ENCODE measurements at regions not wholly inside any gene's neighbourhood (a gene's known extent, or its start where the extent isn't known, plus 50 kb on each side); places are given as distances from the start of the nearest gene placed in this dataset.

DNA sequence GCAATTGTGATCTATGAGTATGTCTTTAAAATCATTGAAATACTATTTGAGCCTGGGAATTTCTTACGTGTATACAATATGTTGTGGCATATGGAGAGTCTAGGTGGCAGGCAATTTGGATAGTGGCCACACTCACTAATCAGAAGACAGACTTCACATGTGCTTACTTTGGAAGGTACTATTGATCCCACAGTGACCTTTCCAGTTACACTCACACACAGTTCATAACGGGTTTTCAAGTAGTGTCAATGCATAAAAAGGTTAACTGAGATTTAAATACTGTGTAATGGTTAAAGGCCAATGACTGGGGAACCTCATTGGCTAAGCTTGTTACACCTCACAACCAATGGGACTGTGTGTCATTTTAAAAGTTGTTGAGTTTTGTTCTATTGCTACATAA lies 783.2 kb downstream of the RPA4 start:
- DNase-seq (ENCODE audit: low spot score): no peak

DNA sequence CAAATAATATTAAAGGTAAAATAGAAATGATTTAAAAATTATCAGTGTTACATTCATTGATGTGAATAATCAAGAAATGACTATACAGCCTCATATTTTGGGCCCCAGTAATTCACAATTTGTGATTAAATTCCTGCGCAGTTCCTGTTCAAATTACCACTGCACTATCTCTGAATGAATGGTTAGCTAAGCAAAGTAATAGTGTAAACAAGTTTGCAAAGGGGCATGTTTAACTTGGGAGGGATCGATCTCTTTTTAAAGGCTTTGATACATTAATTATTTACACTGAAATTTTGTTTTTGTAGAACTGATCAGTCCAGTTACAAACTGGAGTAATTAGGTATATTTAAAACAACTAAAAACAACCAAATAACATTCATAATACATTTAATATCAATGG lies 784.4 kb downstream of the RPA4 start:
- no peak for DNase-seq (ENCODE audit: low spot score)

DNA sequence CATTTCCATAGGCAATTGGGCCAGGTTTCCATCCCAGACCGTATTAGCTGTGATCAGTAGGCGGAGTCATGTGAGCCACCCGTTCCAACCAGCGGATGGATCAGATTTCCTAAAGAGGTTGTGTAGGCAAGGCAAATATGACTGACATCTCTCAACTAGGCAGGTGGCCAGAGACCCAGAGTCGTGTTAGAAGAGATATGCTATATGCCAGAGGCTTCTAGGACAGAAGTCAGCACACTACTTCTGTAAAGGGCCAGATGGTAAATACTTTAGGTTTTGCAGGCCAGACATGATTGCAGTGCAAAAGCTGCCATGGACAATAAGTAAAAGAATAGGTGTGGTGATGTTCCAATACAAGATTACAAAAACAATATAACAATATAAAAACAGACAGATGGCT lies 788.4 kb downstream of the RPA4 start:
- no peak for DNase-seq (ENCODE audit: low spot score)

DNA sequence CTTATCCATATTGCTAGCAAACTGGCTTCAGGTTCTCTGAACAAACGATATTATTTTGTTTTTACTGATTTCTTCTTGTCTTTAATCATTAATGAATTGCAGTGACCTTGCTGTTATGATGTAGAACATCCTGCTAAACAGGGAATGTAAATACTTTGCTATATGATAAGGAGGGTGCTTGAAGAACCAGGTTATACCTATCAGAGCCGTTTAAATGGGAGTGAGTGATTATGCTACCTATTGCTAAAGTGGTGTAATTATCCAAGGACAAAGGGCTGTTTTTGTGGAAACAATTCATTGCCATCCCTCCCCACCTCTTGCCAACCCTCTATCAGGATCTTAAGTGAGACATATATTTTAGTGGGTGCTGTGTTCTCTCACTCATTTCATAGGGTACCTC lies 788.9 kb downstream of the RPA4 start:
- no peak for DNase-seq (ENCODE audit: low spot score)

DNA sequence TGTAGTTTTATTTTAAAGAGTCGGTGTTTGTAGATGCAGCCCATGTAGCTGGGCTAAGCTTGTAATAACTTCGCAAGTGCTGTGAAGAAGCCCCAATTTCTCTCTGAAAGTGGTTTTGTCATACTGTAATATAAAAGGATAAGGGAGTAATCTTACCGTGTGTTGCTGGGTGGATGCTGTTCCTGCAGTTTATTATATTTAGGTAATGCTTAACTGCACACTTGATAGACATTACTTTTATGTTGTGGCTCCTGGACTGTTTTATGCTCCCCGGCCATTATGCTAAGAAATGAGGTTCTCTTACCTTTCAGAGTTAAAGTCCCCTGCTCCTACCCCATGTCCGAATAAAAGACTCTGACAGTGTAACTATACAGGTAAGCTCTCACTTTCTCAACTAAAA lies 789.4 kb downstream of the RPA4 start:
- DNase-seq (ENCODE audit: low spot score): no peak

DNA sequence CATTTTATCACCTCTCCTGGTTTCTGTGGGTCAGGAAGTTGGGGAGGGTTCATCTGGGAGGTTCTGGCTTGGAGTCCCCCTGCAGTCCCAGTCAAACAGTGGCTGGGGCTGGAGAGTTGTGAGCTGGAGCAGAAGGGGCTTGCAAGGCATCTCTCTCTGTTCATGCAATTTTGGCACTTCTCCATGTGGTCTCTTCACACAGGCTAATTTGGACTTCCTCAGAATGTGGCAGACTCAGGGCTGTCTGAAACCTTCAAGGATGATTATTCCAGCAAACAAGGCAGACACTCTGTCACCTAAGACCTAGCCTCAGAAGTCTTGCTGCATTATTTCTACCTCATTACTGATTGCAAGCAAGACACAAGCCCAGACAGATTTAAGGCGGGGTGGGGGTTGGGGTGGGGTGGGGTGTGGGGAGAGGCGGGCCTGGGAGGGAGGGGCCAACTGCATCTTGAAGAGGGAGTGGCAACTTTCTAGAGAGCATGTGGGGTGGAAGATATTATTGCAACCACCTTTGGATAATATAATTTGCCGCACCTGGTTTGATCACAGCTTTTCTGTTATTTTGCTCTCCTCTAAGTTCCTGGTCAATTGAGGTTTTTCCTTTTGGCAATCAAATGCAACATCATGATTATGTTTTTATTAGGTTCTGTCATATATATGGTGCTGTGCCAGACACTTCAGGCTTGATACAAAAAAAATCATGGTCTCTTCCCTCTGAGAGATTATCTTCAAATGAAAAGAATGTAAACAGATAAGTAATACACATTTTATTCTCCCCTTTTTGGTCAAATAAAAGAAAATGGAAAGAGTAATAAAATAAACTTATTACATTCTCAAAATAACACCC lies 799.5 kb downstream of the RPA4 start:
- DNase-seq (ENCODE audit: low spot score): no peak

DNA sequence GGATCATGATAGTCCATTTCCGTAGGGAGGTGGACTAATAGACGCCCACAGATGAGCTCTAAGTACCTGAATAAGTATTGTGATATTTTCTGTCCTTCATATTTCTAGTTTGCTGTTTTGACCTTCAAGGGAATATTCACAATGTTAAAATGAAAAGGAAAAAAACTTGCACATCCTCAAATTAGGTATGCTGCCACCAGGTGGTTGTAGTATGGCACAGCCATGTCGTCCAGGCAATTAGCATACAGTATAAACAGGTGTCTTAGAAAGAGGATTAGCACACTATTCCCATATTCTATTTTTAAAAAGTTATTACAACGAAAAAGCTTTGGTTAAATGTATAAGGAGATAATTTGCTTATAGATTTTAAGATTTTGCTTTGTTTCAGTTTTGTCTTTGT lies 802.0 kb downstream of the RPA4 start:
- DNase-seq (ENCODE audit: low spot score): peak; percentile 1

DNA sequence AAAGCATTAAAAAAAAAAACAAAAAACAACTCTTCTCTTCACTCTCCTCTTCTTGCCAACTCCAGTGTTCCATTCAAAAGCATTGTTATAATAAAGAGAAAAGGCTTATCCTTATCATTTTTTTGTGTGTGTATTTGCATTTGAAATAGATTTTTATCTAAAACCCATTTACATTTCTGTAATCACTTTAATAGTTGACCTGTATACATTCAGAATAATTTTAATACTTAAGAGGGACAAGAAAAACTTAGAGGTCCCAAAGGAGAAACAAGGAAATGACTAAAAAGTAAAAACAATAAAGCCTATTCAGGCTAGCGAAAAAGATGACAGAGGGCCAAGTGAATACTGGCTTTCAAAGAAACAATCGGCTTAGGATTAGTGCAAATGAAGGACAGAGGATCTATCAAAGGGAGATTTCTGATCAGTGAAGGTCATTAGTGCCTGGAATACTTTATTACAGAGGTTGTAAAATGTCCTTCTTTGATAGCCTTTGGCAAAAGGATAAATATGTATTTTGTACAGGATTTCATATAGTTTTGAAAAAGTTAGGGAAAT lies 808.3 kb downstream of the RPA4 start:
- no peak for DNase-seq (ENCODE audit: low spot score)

DNA sequence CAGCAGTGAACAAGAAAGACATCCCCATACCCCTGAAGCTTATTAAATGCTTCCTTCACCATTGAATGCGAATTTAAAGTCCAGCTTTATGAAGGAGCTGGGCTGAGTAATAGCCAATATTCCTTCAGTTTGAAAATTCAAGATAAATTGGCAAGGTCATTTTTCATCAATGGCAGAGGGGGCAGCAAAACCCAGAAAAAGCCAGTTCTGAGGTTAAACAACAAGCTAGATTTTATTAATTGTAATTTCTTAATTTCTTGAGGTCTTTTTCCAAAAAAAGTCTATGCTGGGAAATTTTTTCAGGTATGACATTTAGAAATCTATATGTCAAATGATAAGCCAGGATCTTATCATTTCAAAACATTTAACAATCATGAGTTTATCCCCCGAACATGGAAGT lies 808.9 kb downstream of the RPA4 start:
- DNase-seq (ENCODE audit: low spot score): no peak

DNA sequence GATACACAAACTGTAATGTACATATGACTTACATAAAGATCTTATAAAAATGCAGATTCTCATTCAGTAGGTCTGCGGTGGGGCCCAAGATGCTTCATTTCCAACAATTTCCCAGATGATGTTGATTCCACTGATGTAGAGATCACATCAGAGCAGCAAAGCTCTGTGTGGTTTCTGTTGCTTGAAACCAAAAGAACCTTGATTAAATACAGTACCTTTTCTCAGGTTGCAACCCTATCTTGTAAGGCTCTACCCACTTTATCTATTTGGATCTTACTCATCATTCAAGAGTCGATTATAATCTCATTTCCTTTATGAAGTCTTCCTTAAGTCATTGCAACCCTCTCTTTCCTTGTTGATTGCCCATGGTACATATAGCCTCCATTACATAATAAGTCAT lies 816.8 kb downstream of the RPA4 start:
- DNase-seq (ENCODE audit: low spot score): no peak

DNA sequence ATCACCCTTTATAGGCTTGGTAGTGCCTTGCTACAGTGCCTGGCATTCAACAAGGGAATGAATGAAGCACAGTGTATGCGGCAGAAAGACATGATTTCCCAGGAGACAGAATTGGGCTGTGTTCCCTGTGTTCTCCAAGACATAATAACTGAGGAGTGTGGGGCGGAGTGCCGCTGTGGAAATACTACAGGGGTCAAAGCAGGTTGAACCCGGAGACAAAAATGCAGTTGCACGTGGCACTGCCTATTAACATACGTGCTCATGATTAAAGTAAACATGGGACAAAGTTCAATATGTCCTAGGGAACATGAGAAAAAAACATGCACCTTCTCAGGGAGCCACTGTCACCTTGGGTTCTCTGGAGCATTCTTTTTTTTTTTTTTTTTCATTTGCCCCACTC lies 820.8 kb downstream of the RPA4 start:
- no peak for DNase-seq (ENCODE audit: low spot score)

DNA sequence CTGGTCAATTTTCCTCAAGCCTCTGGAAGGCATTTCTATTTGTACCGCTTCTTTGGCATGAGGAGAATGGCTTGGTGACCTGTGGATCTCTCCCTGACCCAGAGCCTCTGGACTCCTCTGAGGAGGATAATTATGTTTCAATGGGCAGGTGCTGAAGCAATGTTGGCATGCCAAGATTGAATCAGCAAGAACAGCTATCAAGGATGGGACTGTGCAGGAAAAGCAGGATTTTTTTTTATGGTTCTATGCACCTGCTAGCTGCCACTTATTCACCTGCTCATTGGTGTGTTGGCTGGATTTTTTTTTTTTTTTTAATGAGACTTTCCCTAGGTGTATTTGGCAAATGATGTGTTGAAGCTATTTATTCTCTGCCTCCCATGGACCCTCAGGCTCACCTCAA lies 821.2 kb downstream of the RPA4 start:
- no peak for DNase-seq (ENCODE audit: low spot score)

DNA sequence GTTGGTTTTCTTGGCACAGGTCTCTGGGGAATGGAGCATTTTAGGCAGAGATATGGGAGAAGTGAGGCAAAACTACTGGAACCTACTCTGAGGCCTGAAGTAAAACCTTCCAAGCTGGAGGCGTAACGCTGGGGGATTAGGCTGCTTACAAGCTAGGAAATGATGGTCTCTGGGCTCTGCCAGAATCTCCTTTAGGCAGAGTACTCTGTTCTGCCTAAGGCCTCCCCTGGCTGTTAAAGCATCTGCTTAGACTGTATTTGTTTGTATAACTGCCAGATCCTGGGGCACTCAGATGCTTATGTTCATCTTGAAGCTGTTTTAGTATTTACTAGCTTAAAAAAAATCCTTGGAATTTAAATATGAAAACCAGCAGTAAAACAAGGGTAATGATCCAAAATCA lies 822.2 kb downstream of the RPA4 start:
- DNase-seq (ENCODE audit: low spot score): no peak

DNA sequence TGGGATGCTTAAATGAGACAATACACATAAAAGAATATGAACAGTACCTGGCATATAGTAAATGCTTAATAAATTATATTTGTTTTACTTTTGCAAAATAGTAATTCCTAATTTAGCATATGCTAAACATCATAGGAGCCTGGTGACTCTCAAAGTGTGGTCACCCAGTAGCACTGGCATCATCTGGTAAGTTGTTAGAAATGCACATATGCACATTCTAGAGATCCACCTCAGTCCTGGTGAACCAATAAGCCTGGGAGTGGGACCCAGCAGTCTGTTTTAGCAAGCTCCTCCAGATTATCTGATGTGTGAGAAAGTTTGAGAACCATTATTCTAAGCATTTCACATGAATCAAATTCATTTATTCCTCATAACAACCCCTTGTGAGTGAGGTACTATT lies 830.4 kb downstream of the RPA4 start:
- DNase-seq (ENCODE audit: low spot score): no peak

DNA sequence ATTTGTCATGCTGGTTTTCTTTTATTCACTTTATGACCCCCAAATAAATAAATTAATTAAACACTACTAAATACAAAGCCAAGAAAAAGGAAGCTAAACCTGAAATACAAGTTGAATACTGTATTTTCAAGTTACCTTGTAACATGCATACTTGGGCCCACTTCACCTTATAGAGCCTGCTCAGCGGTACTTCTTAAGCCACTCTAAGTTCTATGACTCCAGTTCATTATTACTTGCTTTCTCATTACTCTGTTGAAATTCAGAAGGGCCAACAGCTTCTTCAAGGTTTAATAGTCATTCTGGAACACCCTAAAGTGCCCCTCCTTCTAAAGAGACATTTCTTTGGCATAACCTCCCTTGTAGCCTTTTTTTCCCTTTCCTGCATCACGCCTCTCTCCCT lies 844.5 kb downstream of the RPA4 start:
- DNase-seq (ENCODE audit: low spot score): no peak

DNA sequence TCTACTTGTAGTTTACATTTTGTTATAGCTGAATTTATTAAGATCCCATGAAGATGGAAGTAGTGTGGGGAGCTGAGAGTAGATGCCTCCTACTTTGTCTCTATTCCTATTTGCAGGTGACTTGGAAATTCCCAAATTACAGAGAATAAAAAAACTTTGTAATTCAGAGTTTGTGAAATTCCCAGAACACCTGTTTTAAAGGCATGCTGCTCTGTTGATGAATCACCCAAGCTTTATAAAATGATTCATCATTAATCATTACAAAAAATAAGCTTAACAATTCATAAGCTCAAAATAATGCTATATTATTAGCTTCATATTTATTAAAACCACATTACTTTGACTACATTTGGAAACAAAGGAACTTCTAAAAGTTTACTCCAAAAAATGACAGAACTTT lies 856.3 kb downstream of the RPA4 start:
- DNase-seq (ENCODE audit: low spot score): no peak

DNA sequence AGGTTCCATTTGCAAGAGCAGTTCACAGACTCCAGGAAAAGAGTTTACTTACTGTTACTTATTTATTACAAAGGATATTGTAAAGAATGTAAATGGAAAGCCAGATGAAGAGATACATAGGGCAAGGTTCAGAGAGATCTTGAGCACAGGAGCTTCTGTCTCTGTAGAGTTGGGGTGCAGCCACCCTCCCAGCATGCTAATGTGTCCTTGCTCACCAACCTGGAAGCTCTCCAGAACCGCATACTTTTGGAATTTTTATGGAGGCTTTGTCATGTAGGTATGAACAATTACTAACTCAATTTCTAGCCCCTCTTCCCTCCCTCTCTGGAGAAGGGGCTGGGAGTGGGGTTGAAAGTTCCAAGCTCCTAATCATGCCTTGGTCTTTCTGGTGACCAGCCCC lies 857.2 kb downstream of the RPA4 start:
- DNase-seq (ENCODE audit: low spot score): peak; percentile 0

DNA sequence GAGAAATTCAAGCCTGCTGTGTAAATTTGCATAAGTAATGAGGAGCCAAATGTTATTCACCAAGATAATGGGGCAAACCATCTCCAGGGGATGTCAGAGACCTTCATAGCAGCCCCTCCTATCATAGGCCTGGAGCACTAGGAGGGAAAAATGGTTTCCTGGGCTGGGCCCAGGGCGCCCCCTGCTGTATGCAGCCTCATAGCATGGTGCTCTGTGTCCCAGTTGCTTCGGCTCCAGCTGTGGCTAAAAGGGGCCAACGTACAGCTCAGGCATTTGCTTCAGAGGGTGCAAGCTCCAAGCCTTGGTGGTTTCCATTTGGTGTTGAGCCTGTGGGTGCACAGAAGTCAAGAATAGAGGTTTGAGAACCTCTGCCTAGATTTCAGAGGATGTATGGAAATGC lies 859.3 kb downstream of the RPA4 start:
- DNase-seq (ENCODE audit: low spot score): no peak

DNA sequence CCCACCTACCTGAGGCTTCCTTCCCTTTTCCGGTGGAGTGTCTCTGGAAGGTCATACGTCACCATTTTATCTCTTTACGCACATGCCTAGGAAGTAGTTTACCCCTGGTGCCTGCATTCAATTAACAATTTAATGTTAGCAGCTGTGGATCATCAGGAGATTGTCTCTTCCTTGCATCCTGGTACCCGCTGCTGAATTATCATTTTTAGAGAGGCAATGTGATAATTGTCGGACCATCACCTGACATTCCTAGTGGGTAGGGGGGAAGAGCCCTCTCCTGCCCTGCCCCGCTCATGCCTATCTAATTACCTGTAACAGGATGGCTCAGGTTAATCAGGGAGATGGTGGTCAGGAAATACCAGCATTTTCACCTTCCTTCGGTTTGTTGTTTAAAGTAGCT lies 863.6 kb downstream of the RPA4 start:
- DNase-seq (ENCODE audit: low spot score): no peak

DNA sequence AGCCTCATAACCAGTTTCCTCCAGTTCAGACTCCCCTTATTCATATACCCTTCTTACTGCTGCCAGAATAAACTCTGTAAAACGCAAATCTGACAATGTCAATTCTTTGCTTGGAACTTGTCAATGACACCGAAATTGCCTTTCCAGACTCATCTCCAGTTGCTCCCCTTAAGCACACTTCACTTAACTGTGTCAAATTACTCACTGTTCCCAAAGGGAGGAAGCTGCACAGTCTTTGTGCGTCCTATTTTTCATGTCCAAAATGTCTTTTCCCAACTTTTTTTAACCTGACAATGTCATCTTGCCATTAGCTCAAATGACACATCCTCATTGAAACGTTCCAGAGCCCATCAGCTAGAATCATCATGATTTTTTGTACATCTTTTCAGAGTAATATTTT lies 867.3 kb downstream of the RPA4 start:
- DNase-seq (ENCODE audit: low spot score): no peak

DNA sequence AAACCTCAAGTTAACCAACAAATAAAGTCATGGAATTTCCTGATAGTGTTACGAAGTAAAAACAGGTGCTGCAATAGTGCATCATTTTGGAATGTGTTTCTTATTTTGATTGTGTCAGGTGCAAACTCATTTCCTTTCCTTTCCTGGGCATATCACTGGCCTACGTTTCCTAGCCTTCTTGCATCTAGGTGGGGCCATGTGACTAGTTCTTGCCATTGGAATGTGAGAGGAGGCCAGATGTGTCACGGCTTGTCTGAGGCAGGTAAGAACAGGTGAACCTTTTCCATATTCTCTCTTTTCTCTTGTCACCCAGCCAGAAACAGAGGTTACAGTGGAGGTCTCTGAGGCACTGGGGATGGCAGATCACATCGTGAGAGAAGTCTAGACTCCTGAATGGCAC lies 868.0 kb downstream of the RPA4 start:
- no peak for DNase-seq (ENCODE audit: low spot score)

DNA sequence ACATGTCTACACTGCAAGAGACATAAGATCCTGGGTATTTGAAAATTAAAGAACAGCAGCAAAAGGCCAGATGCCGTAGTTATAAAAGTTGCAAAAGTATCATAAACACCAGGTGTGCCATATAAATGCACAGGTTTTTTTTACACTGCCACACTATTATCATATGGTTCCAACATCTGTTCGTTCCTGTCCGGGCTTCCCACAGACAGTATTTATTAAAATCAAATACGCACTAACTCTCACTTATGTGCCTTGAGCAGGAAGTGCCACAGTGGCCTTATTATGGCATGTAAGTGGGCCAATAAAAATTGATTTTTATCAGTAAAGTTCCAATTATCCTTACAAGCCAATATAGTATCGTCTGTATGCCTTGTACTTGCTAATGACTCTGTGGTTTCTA lies 873.2 kb downstream of the RPA4 start:
- no peak for DNase-seq (ENCODE audit: low spot score)

DNA sequence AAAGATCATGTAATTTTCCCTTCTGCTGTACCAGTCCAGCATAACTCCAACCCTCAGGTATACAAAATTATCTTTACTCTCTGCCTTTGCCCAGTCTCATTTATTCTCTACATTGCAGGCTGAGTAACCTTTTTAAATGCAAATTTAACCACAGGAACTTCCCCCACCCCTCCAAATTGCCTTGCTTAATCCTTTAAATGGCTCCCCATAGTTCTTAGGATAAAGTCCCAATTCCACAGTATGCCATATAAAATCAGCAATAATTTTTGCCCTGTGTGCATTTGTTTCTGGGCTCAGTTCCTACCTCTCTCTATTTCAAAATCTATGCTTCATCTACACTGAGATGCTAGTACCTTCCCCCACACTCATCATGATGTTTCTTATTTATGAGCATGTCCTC lies 879.7 kb downstream of the RPA4 start:
- no peak for DNase-seq (ENCODE audit: low spot score)

DNA sequence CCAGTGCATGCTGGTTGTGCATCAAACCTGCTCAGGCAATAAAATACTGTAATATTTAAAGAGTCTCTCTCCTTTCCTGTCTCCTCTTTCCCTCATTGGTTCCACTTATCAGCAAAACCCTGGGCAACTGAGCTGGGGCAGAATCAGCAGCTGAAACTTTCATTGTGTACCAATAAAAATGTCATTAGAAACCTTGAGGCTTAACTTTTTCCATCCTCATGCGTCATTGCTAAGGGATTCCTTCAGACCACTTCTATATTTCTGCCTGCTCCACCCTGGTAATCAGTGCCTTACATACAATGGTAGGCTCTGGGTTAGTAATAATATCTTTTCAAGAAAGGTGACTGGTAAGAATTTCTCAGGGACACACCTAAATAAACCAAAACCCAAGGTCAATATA lies 880.3 kb downstream of the RPA4 start:
- no peak for DNase-seq (ENCODE audit: low spot score)

Data from A172 (cell line).